OCI-LY7 (cell line): ENCODE measurements at regions not wholly inside any gene's neighbourhood (a gene's known extent, or its start where the extent isn't known, plus 50 kb on each side); places are given as distances from the start of the nearest gene placed in this dataset.
"Not testable (repeated sequence)": the region's sequence is repeated elsewhere in the genome, so short reads cannot be mapped to it uniquely, and the experiment has no call there.

Experiments
- BruUV-seq: library from RNA; stranded (reverse); fragments of 400-500 nt; replicated peaks from 2 replicates; lab custom pipeline; 2021; lab: Mats Ljungman, UMichigan
- CTCF ChIA-PET: fragments of 300-600 bp; sonication (Branson Sonifier 250); formaldehyde crosslinking; loops from one replicate; lab custom pipeline; 2022; ENCODE audit warnings: antibody characterized with exemption; ENCODE audit not compliant: unreplicated experiment; lab: Charles Lee
- POLR2A ChIA-PET: fragments of 300-600 bp; sonication (Branson Sonifier 250); formaldehyde crosslinking; loops from one replicate; lab custom pipeline; 2022; ENCODE audit warnings: antibody characterized with exemption; lab: Charles Lee
- DNase-seq: peaks from one replicate; pipeline ENCODE4 v3.0.0-alpha.2; 2015; ENCODE audit warnings: low spot score
- H2AFZ ChIP-seq: fragments of 200-600 bp; sonication (generic), shearing (Covaris generic); 2 replicates; pipeline ENCODE4 v1.6.1; 2014; ENCODE audit warnings: mild to moderate bottlenecking, antibody characterized with exemption, low read length, moderate library complexity
- H3K27ac ChIP-seq: fragments of 200-600 bp; sonication (generic); 2 replicates; pipeline ENCODE4 v1.5.1; 2014; ENCODE audit warnings: mixed run types, low read depth, mild to moderate bottlenecking, moderate library complexity, low read length, inconsistent platforms; ENCODE audit not compliant: poor library complexity, severe bottlenecking
- H3K36me3 ChIP-seq: fragments of 200-600 bp; sonication (generic); 2 replicates; pipeline ENCODE4 v1.6.1; 2014; ENCODE audit warnings: mild to moderate bottlenecking, antibody characterized with exemption, low read length, moderate library complexity, mixed read lengths; ENCODE audit not compliant: insufficient read depth
- H3K4me1 ChIP-seq: fragments of 200-600 bp; sonication (generic); 2 replicates; pipeline ENCODE4 v1.5.1; 2014; ENCODE audit warnings: mild to moderate bottlenecking, low read length; ENCODE audit not compliant: insufficient read depth, poor library complexity, severe bottlenecking
- H3K4me2 ChIP-seq: fragments of 200-600 bp; sonication (generic); 2 replicates; pipeline ENCODE4 v1.6.1; 2014; ENCODE audit warnings: mild to moderate bottlenecking, low read length
- H3K4me3 ChIP-seq: fragments of 200-600 bp; sonication (generic); 2 replicates; pipeline ENCODE4 v1.5.1; 2014; ENCODE audit warnings: mild to moderate bottlenecking, low read depth, low read length; ENCODE audit not compliant: poor library complexity, severe bottlenecking
- H3K79me2 ChIP-seq: fragments of 200-600 bp; sonication (generic); 2 replicates; pipeline ENCODE4 v1.6.1; 2016; ENCODE audit warnings: low read depth, mild to moderate bottlenecking, low read length, moderate library complexity, mixed read lengths; ENCODE audit not compliant: insufficient read depth
- H3K9me2 ChIP-seq: fragments of 200-600 bp; sonication (generic); 2 replicates; pipeline ENCODE4 v1.6.1; 2016; ENCODE audit warnings: mild to moderate bottlenecking, low read length, mixed read lengths; ENCODE audit not compliant: insufficient read depth
- H3K9me3 ChIP-seq: fragments of 200-600 bp; sonication (generic); 2 replicates; pipeline ENCODE4 v1.6.1; 2014; ENCODE audit warnings: mild to moderate bottlenecking, mixed run types, low read length, mixed read lengths
- H4K20me1 ChIP-seq: fragments of 200-600 bp; sonication (generic); 2 replicates; pipeline ENCODE4 v1.6.1; 2014; ENCODE audit warnings: mild to moderate bottlenecking, antibody characterized with exemption, low read length, moderate library complexity, mixed read lengths; ENCODE audit not compliant: insufficient read depth
- CTCF ChIP-seq: fragments of 200-600 bp; sonication (generic); conservative IDR thresholded peaks from 2 replicates; pipeline ENCODE4 v1.5.1; 2014; ENCODE audit warnings: mild to moderate bottlenecking, antibody characterized with exemption, low read length, moderate library complexity, mixed read lengths
- EZH2phosphoT487 ChIP-seq: fragments of 200-600 bp; sonication (generic); IDR thresholded peaks from 2 replicates; pipeline ENCODE4 v1.6.1; 2018; ENCODE audit warnings: low read depth, borderline replicate concordance, mild to moderate bottlenecking, mixed run types, antibody characterized with exemption, low read length, moderate library complexity, mixed read lengths
- intact Hi-C: fragments of 100-400 bp; cut with micrococcal nuclease; formaldehyde crosslinking; loops from one replicate; pipeline ENCODE4 v1.10.0; 2022; ENCODE audit not compliant: unreplicated experiment

GRCh38 chrX:26559855-26560254 lies 343.9 kb downstream of the MAGEB5 start:
- no peak overlapping the region for H2AFZ ChIP-seq
- no peak for TF ChIP-seq CTCF
- TF ChIP-seq EZH2phosphoT487 = no peak
- no peaks in the 10 kb centered on the region for H3K9me3 ChIP-seq
- H3K4me2 ChIP-seq = no peak overlapping the region
- no peak overlapping the region for H3K27ac ChIP-seq
- DNase-seq = no peak
- intact Hi-C loops = no loop called here
- no peaks in the 10 kb centered on the region for H4K20me1 ChIP-seq
- H3K36me3 ChIP-seq = no peaks in the 10 kb centered on the region
- no peaks in the 10 kb centered on the region for H3K4me1 ChIP-seq
- BruUV-seq = no TSS peak
- no peak overlapping the region for H3K4me3 ChIP-seq
- H3K79me2 ChIP-seq = no peaks in the 10 kb centered on the region
- H3K9me2 ChIP-seq = no peaks in the 10 kb centered on the region
- ChIA-PET CTCF (no interaction called here), POLR2A (no interaction called here)

- CTCF ChIA-PET = no interaction called here
- BruUV-seq = no TSS peak
- Histone ChIP-seq H3K4me3 (no peak overlapping the region), H3K9me2 (no peaks in the 10 kb centered on the region), H3K36me3 (no peaks in the 10 kb centered on the region), H3K9me3 (no peaks in the 10 kb centered on the region), H2AFZ (no peak overlapping the region), H3K79me2 (no peaks in the 10 kb centered on the region), H3K4me1 (no peaks in the 10 kb centered on the region), H3K4me2 (no peak overlapping the region), H4K20me1 (no peaks in the 10 kb centered on the region), H3K27ac (no peak overlapping the region)
- no peak for TF ChIP-seq EZH2phosphoT487
- TF ChIP-seq CTCF = no peak
- no peak for DNase-seq
- POLR2A ChIA-PET = no interaction called here
- intact Hi-C loops = no loop called here
Observed at GRCh38 chrX:26558719-26559386, 342.9 kb downstream of the MAGEB5 start.

GRCh38 chrX:26557691-26558321 lies 341.8 kb downstream of the MAGEB5 start:
- TF ChIP-seq CTCF (no peak), EZH2phosphoT487 (no peak)
- Histone ChIP-seq H3K4me3 (no peak overlapping the region), H3K79me2 (no peaks in the 10 kb centered on the region), H3K27ac (no peak overlapping the region), H3K4me2 (no peak overlapping the region), H4K20me1 (no peaks in the 10 kb centered on the region), H3K4me1 (no peaks in the 10 kb centered on the region), H3K9me3 (no peaks in the 10 kb centered on the region), H3K9me2 (no peaks in the 10 kb centered on the region), H3K36me3 (no peaks in the 10 kb centered on the region), H2AFZ (no peak overlapping the region)
- CTCF ChIA-PET = no interaction called here
- BruUV-seq = no TSS peak
- intact Hi-C loops = no loop called here
- POLR2A ChIA-PET = no interaction called here
- no peak for DNase-seq

- H3K36me3 ChIP-seq, CTCF ChIA-PET, DNase-seq, H3K4me2 ChIP-seq, H4K20me1 ChIP-seq, H3K27ac ChIP-seq, H3K4me3 ChIP-seq, H3K79me2 ChIP-seq, H3K4me1 ChIP-seq, POLR2A ChIA-PET, intact Hi-C loops, H3K9me2 ChIP-seq, BruUV-seq, H2AFZ ChIP-seq, H3K9me3 ChIP-seq: not testable (repeated sequence)
Observed at GRCh38 chrX:26525768-26526167, 309.8 kb downstream of the MAGEB5 start.
